HG03139 (cell line): ENCODE measurements at regions not wholly inside any gene's neighbourhood (a gene's known extent, or its start where the extent isn't known, plus 50 kb on each side); places are given as distances from the start of the nearest gene placed in this dataset.
A peak's percentile ranks its signal among the peaks of the same experiment; 100 is the strongest.

ENCODE experiments used
- ATAC-seq: cut with Tn5 transposase; IDR thresholded peaks from one replicate; pipeline ENCODE4 v1.9.1; 2021; ENCODE audit not compliant: unreplicated experiment

DNA sequence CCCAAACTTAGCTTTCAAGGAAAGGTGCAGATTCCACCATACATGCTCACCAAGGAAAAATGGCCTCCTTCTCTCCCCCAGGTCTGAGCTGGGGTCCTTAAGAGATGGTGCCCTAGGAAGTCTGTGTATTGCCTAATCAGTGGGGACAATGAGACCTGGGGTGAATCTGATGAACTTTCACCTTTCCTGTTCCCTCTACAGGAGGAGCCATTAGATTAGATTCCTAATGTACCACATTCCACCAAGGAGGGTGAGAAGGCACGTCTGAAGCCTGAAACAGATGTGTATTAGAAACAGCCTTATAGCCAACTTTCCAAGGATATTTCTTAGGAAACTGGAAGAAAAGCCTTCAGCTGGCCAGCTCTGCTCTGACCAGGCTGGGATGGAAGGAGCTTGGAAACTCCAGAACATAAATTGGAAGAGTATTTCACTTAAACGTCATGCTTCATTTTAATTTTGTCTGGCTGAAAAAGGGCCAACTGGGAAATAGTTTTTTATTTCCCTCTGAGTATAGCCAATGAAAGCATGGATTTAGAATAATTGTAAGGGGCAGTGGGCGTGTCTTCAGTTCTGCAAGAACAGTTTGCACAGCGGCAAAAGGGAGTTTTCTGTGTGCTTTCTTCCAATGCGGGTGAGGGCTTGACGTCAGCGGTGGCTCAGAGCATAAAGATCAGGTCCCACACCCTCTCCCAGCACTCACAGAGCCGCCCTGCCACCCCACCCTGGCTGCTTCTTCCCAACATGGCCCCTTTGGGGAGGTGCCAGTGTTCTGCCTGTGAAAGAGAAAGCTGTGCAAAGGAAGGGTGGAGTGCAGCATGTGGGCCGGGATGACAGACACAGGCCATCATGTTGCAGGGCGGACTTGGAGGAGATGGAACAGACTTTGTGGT, 210.9 kb downstream of the ESM1 start:
- no peak for ATAC-seq

DNA sequence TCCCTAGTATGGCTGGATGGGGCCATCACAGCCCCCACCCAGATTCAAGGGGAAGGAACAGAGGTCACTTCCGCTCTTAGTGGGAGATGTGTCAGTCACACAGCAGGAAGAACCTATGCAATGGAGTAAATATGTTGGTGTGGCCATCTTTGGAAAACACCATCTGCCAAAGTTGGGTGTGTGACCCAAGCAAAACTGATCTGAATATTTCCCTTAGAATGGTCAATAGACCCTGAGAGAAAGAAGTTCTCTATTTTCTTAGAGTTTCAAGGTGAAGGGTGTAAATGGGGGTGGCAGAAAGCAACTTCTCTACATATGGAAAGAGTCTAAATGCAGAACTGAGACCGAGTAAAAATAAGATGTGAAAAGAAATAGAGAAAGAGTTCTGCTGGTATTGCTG, 212.7 kb downstream of the ESM1 start:
- ATAC-seq: no peak

DNA sequence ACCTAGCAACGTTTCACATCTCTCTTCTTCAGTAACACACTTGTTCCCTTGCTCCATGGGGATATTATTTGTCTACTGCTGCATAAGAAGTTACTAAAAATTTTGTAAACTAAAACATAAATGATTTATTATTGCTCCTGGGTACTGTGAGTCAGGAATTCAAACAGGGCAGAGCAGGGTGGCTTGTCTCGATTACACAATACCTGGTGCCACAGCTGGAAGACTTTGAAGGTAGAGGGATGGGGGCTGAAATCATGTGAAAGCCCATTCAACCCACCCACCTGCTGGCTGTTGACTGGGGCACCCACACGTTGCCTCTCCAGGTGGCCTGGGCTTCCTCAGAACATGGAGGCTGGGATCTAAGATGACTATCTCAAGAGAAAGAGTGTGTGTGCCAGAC, 213.2 kb downstream of the ESM1 start:
- no peak for ATAC-seq

- no peak for ATAC-seq
Observed at GRCh38 chr5:54769746-54770145, 215.6 kb downstream of the ESM1 start.

DNA sequence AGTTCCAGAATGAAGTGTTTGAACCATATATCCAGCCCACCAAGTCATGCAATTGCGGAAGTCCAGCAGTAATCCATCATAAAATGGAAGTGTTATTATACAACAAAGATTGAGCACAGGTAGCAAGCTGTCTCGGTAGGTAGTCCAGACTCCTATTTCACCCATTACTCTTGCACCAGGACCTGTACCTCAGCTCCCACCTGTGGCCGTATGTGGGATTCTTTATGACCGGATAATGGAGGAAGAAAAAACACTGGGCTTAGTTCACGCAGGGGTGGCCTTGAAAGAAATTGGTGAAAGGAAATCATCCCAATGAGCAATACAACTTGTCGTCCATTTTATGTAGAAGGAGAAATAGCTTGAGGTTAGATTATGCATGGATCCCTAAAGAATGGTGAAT, 216.3 kb downstream of the ESM1 start:
- no peak for ATAC-seq

- ATAC-seq: no peak
Observed at GRCh38 chr5:54766748-54767147, 218.6 kb downstream of the ESM1 start.

GRCh38 chr5:54765165-54766028, 220.0 kb downstream of the ESM1 start:
- no peak for ATAC-seq

GRCh38 chr5:54764102-54765090, 221.0 kb downstream of the ESM1 start:
- no peak for ATAC-seq

GRCh38 chr5:54761213-54761701, 224.1 kb downstream of the ESM1 start:
- no peak for ATAC-seq

- no peak for ATAC-seq
Observed at GRCh38 chr5:54760182-54760935, 225.0 kb downstream of the ESM1 start.

GRCh38 chr5:54758038-54758437, 227.4 kb downstream of the ESM1 start:
- no peak for ATAC-seq

DNA sequence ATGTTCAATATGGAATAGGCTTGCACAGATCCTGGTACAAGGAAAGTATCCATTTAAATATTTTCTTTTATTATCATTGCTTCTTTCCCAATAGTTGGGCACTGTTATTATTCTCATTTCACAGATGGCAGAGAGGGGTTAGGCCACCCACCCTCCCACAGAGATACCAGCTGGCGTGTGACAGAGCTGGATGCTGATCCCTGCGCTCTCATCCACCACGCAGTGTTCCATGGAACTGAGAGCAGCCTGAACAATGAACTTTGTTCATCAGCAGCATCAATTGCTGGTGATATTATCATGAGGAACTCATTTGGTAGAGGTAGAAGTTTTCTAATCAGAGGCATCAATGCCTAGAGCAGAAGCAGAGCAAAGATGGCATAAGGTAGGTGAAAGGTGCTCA, 227.9 kb downstream of the ESM1 start:
- no peak for ATAC-seq

- no peak for ATAC-seq
Observed at GRCh38 chr5:54756796-54757402, 228.5 kb downstream of the ESM1 start.

GRCh38 chr5:54756301-54756700, 229.1 kb downstream of the ESM1 start:
- ATAC-seq: no peak

- ATAC-seq: no peak
Observed at GRCh38 chr5:54754878-54755277, 230.5 kb downstream of the ESM1 start.

- no peak for ATAC-seq
Observed at GRCh38 chr5:54754420-54754819, 231.0 kb downstream of the ESM1 start.

GRCh38 chr5:54753753-54754152, 231.6 kb downstream of the ESM1 start:
- ATAC-seq: no peak

GRCh38 chr5:54753034-54753433, 232.4 kb downstream of the ESM1 start:
- peak; percentile 96 for ATAC-seq

- no peak for ATAC-seq
Observed at GRCh38 chr5:54748527-54748926, 231.0 kb downstream of the SNX18 start.
